DMS53 treated with DMSO at 0.1 percent for 48 hours (cell line): ENCODE measurements at regions not wholly inside any gene's neighbourhood (a gene's known extent, or its start where the extent isn't known, plus 50 kb on each side); places are given as distances from the start of the nearest gene placed in this dataset.
"Not testable (repeated sequence)": the region's sequence is repeated elsewhere in the genome, so short reads cannot be mapped to it uniquely, and the experiment has no call there.

Experiments used
- DNase-seq: peaks from one replicate; lab custom pipeline; 2025; ENCODE audit not compliant: unreplicated experiment; lab: John Stamatoyannopoulos, UW

GRCh38 chr4:135447598-135447997 lies 1246.0 kb upstream of the PABPC4L start:
- DNase-seq, result not testable (repeated sequence)

- DNase-seq, result no peak
These were observed 1233.3 kb upstream of the PABPC4L start for GRCh38 chr4:135434936-135435335.

- no peak for DNase-seq
These were observed 1227.9 kb upstream of the PABPC4L start for GRCh38 chr4:135429528-135429927.

GRCh38 chr4:135418353-135418752 lies 1216.8 kb upstream of the PABPC4L start:
- peak; percentile 15 for DNase-seq

DNA sequence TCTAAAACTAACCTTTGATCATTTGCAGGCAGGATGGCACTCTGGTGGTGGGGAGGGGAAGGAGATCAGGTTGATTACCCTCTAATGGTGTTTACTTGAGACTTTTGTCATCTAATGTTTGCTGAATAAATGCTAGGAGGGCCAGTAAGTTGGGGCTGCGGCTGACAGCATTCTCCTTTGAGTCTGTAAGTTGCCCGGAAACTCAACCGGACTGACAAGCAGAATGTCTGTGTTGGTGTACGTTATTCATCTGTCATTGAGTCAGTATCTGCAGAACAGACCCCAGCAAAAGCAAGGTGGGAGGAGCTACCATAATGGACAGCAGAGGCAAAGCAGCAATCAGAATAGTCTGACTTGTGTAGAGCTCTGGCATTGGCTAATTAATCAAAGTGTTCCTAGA lies 1210.6 kb upstream of the PABPC4L start:
- DNase-seq, result no peak

DNA sequence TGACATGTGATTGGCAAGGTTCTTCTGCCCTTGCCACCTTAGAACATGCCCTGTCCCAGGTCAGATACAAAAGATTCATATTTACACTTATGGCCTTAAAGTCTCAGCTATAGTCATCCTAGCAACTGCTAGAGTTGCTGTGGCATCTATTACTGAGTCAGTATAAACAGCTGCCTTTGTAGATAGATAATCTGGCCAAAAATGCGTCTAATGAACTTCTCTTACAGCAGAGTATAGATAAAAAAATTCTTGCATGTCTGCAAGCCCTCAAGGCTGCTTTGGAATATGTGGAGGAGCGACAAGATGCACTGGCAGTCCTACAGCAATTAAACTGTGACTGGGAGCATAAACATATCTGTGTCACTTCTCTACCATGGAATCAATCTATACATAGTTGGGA lies 1209.7 kb upstream of the PABPC4L start:
- DNase-seq, result no peak

- DNase-seq, result not testable (repeated sequence)
These were observed 1207.7 kb upstream of the PABPC4L start for GRCh38 chr4:135409261-135409660.

DNA sequence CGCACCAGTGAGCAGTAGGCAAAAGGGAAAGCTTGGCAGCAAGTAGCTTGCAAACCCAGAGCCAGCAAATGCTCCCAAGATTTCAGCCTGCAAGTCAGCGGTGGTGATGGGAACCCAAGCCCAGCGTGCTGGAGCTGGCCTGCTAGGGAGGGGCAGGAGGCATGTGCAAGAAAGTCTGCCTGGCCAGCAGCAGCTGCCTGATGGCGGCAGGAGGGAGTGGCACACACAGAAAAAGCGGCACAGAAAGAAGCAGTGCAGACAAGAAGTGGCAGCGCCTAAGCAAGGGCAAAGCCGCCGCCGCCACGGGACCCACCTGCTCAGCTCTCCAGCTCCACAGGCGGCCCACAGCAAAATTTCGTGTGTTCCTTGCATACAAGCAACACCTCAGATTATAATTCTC lies 1206.5 kb upstream of the PABPC4L start:
- no peak for DNase-seq

GRCh38 chr4:135406597-135406996 lies 1205.0 kb upstream of the PABPC4L start:
- DNase-seq, result not testable (repeated sequence)

DNA sequence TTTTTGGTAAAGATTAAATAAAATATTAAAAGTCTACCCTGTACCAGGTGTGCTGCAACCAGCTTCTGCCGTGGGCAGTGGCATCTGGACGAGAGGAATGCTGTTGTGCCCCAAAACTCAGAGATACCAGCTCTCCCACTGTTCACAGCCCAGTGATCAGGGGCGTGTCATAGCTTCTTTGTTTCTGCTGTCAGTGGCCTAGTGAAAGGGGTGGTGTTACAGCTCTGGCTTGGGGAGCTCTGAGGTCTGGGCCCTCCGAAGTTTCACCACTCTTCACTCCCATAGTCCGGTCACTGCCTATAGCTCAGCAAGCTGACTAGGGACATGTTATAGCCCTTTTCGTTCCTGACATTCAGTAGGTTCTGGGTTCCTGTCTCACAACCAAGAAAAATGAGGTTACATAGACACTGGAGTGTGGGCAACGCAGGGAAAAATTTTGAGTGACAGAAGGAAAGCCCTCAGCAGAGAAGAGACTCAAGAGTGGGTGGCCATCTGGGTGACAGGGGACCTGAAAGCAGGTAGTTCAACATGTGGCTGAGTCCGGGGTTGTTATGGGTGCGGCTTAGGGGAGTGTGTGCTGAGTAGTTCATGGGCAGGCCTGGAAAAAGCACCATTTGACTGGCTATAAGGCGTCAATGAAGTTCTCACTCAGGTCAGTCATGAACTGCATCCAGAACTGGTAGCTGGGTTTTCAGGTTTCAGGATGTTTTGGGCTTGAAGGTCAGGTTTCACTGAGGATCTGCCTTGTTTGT lies 1184.4 kb upstream of the PABPC4L start:
- no peak for DNase-seq

DNA sequence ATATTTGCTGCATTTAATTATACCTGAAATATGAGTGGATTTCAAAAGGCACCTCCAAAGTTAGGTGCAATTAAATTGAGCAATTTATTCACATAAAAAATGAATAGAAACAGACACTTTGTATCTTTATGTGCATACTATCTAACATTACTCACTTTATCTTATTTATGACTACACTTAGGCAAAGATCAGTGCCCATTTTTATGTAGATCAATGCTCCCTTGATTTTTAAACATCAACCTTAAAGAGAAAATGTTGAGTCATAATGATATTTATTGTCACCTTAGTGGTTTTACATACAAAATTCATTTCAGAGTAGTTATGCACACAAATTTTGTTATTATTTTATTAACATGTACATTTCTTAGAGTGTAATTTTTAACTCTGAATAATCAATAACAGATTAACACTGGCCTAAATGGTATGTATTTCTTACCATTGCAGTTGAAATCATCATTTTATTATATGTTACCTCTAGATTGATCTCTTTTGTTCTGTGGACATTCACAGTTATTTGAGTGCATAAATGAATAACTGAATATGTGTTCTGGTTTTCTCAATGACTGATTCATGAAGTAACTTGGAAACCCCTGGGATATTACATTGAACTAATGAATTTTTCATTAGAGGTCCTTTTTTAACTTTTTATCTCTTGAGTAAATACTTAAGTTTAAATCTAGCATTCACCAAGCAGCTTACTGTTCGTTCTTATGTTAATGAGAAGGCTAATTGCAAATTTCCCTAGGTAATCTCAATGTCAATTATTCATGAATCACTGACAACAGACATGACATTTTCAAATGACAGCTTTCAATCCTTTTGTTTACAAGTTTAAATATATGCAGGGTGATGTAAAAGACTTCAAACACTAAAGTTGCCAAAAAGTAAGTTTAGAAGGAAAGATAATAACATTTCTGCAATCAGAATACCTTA lies 1182.0 kb upstream of the PABPC4L start:
- DNase-seq, result no peak

DNA sequence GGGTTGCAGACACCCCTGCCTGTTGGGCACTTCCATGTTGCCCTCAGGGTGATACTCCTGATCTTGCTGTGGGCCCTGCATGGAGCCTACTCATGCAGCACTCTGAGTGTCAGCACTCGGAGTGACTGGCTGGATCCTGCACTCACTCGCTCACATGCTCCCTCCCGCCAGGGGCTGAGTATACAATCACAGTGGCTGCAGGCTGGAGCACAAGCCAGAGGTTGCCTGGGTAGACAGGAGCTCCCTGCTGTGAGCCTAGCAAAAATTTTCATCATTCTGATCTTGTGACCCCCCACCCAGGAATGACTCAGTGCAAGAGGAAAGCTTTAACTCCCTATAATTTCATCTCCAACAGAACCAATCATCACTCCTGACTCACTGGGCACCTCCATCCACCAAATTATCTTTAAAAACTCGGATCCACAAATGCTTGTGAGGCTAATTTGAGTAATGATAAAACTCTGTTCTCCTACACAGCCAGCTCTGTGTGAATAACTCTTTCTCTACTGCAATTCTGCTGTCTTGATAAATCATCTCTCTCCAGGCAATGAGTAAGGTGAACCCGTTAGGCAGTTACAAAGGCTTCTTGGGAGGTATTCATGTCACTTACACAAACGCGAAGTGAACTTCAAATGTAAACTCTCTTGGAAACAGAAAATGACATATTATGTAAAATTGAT lies 1180.8 kb upstream of the PABPC4L start:
- no peak for DNase-seq

- no peak for DNase-seq
These were observed 1170.5 kb upstream of the PABPC4L start for GRCh38 chr4:135372131-135372530.

GRCh38 chr4:135371137-135371536 lies 1169.5 kb upstream of the PABPC4L start:
- DNase-seq, result no peak

DNA sequence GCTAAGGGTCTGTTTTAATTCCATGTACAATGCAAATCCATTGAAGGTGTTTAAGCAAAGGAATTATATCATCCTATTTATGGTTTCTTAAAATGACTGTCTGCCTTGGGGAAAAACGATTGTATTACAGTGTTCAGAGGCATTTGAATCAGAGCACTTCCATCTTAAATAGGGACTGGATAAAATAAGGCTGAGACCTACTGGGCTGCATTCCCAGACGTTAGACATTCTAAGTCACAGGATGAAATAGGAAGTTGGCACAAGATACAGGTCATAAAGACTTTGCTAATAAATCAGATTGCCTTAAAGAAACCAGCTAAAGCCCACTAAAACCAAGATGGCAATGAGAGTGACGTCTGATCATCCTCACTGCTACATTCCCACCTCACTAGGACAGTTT lies 1167.2 kb upstream of the PABPC4L start:
- no peak for DNase-seq

GRCh38 chr4:135365065-135365464 lies 1163.5 kb upstream of the PABPC4L start:
- DNase-seq, result no peak

- no peak for DNase-seq
These were observed 1157.5 kb upstream of the PABPC4L start for GRCh38 chr4:135359128-135359527.

GRCh38 chr4:135357091-135357490 lies 1155.5 kb upstream of the PABPC4L start:
- no peak for DNase-seq

DNA sequence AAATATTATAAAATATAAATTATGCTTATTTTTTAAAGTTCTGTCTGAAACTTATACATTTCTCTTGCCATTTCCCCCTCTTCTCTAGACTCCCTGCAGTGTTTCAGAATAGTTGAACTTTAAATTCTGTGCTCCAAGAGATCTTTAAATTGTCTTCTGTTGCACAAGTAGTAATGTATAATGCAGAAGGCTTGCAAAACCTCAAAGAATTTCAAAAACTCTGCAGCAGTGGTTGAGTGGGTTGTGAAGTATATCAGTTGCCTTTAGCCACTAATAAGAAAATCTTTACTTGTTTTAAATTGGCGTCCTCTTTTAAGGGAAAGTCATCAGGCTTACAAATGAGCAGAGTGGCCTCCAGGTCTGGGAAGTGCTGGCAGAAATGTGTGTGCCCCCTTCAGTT lies 1153.3 kb upstream of the PABPC4L start:
- DNase-seq, result no peak

GRCh38 chr4:135353008-135353407 lies 1151.4 kb upstream of the PABPC4L start:
- no peak for DNase-seq

- DNase-seq, result no peak
These were observed 1142.9 kb upstream of the PABPC4L start for GRCh38 chr4:135344492-135344891.

DNA sequence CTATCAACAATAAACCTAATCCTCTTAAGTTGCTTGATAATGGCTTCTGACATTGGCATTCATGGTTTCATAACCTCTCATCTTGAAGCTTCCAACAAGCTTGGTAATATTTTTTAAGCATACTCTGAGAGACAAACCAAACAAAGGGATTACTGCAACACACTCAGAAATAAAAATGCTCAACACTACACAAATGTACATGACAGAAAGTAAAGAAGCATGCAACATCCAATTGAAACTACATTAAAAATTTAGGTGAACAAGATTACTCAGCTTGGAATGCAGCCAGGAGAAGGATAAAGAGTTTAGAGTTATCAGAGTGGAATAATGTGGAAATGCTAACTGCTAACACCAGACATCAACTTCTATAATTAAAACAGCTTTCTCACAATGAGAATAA lies 1136.6 kb upstream of the PABPC4L start:
- peak; percentile 16 for DNase-seq
